H1 (cell line): ENCODE measurements at regions not wholly inside any gene's neighbourhood (a gene's known extent, or its start where the extent isn't known, plus 50 kb on each side); places are given as distances from the start of the nearest gene placed in this dataset.

Experiments
- BCL11A ChIP-seq, 2 experiments: IDR thresholded peaks; one replicate each; pipeline ENCODE4 v1.6.1; 2011; ENCODE audit warnings: low read depth in 2 of 2, low read length in 2 of 2, mild to moderate bottlenecking in 2 of 2
- CHD2 ChIP-seq: IDR thresholded peaks from 2 replicates; pipeline ENCODE4 v1.6.1; 2012; ENCODE audit warnings: low read length, improper control_type of control experiment
- JUN ChIP-seq: IDR thresholded peaks from 2 replicates; pipeline ENCODE4 v1.6.1; 2011; ENCODE audit warnings: low read depth, mild to moderate bottlenecking, improper control_type of control experiment, low read length
- NRF1 ChIP-seq: IDR thresholded peaks from 2 replicates; pipeline ENCODE4 v1.6.1; 2011; ENCODE audit warnings: mild to moderate bottlenecking, low read depth, low read length, improper control_type of control experiment
- POLR2A ChIP-seq, 2 experiments: IDR thresholded peaks; 1 replicate in 1 of 2; 2 replicates in 1 of 2; pipeline ENCODE4 v1.6.1; 2011; ENCODE audit warnings: low read depth in 2 of 2, low read length in 2 of 2, mild to moderate bottlenecking in 2 of 2; ENCODE audit errors: control extremely low read depth in 1 of 2
- TCF12 ChIP-seq: IDR thresholded peaks from 2 replicates; pipeline ENCODE4 v1.6.1; 2011; ENCODE audit warnings: low read depth, mild to moderate bottlenecking, low read length
- TEAD4 ChIP-seq: IDR thresholded peaks from 2 replicates; pipeline ENCODE4 v1.6.1; 2012; ENCODE audit warnings: low read depth, low read length, inconsistent platforms, mixed read lengths
- TF ChIP-seq, protein P1 (sequence below): fragments of 300-600 bp; sonication (generic); IDR thresholded peaks from 2 replicates; pipeline ENCODE4 v1.7.1; 2012; ENCODE audit warnings: low read length, moderate library complexity, mild to moderate bottlenecking, inconsistent platforms; ENCODE audit not compliant: insufficient replicate concordance
- TF ChIP-seq, protein P2 (sequence below), 3 experiments: IDR thresholded peaks; 1 replicate in 2 of 3; 2 replicates in 1 of 3; pipeline versions ENCODE4 v1.5.1 to v1.6.1; 2011; ENCODE audit warnings: low read length in 3 of 3, mild to moderate bottlenecking in 3 of 3, inconsistent platforms in 2 of 3, low read depth in 1 of 3, moderate library complexity in 1 of 3; ENCODE audit not compliant: insufficient read depth in 1 of 3; ENCODE audit errors: control extremely low read depth in 1 of 3

DNA sequence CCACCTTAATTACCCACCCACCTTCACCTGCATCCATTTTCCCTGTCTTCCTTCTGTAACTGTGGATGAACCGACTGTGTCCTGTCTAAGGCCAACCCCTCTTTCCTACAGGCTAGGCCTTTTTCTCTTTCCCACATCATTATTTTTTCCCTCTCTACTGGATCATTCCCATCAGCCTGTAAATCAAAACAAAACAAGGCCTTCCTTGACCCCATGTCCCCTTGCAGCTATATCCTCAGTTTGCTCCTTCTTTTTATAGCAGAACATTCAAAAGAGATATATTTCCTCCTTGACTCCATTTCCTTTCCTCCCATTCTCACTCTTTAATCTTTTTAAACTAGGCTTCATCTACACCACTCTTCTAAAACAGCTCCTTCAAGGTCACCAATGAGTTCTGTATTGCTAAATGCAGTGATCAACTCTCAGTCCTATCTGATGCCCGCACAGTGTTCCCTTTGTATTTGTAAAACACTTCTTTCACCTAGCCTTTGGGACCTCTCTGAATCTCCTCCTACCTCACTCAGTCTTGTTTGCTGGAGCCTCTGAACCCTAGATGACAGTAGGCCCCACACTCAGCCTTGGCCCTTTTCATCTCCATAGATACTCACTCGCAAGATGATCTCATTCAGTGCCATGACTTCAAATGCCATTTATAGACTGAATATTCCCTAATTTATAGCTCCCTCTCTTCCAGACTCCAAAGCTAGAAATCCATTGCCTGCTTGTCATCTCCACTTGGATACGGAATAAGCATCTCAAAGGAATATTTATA is 55.7 kb downstream of the CXCR4 start (continued):
- TF ChIP-seq, protein P1, sequence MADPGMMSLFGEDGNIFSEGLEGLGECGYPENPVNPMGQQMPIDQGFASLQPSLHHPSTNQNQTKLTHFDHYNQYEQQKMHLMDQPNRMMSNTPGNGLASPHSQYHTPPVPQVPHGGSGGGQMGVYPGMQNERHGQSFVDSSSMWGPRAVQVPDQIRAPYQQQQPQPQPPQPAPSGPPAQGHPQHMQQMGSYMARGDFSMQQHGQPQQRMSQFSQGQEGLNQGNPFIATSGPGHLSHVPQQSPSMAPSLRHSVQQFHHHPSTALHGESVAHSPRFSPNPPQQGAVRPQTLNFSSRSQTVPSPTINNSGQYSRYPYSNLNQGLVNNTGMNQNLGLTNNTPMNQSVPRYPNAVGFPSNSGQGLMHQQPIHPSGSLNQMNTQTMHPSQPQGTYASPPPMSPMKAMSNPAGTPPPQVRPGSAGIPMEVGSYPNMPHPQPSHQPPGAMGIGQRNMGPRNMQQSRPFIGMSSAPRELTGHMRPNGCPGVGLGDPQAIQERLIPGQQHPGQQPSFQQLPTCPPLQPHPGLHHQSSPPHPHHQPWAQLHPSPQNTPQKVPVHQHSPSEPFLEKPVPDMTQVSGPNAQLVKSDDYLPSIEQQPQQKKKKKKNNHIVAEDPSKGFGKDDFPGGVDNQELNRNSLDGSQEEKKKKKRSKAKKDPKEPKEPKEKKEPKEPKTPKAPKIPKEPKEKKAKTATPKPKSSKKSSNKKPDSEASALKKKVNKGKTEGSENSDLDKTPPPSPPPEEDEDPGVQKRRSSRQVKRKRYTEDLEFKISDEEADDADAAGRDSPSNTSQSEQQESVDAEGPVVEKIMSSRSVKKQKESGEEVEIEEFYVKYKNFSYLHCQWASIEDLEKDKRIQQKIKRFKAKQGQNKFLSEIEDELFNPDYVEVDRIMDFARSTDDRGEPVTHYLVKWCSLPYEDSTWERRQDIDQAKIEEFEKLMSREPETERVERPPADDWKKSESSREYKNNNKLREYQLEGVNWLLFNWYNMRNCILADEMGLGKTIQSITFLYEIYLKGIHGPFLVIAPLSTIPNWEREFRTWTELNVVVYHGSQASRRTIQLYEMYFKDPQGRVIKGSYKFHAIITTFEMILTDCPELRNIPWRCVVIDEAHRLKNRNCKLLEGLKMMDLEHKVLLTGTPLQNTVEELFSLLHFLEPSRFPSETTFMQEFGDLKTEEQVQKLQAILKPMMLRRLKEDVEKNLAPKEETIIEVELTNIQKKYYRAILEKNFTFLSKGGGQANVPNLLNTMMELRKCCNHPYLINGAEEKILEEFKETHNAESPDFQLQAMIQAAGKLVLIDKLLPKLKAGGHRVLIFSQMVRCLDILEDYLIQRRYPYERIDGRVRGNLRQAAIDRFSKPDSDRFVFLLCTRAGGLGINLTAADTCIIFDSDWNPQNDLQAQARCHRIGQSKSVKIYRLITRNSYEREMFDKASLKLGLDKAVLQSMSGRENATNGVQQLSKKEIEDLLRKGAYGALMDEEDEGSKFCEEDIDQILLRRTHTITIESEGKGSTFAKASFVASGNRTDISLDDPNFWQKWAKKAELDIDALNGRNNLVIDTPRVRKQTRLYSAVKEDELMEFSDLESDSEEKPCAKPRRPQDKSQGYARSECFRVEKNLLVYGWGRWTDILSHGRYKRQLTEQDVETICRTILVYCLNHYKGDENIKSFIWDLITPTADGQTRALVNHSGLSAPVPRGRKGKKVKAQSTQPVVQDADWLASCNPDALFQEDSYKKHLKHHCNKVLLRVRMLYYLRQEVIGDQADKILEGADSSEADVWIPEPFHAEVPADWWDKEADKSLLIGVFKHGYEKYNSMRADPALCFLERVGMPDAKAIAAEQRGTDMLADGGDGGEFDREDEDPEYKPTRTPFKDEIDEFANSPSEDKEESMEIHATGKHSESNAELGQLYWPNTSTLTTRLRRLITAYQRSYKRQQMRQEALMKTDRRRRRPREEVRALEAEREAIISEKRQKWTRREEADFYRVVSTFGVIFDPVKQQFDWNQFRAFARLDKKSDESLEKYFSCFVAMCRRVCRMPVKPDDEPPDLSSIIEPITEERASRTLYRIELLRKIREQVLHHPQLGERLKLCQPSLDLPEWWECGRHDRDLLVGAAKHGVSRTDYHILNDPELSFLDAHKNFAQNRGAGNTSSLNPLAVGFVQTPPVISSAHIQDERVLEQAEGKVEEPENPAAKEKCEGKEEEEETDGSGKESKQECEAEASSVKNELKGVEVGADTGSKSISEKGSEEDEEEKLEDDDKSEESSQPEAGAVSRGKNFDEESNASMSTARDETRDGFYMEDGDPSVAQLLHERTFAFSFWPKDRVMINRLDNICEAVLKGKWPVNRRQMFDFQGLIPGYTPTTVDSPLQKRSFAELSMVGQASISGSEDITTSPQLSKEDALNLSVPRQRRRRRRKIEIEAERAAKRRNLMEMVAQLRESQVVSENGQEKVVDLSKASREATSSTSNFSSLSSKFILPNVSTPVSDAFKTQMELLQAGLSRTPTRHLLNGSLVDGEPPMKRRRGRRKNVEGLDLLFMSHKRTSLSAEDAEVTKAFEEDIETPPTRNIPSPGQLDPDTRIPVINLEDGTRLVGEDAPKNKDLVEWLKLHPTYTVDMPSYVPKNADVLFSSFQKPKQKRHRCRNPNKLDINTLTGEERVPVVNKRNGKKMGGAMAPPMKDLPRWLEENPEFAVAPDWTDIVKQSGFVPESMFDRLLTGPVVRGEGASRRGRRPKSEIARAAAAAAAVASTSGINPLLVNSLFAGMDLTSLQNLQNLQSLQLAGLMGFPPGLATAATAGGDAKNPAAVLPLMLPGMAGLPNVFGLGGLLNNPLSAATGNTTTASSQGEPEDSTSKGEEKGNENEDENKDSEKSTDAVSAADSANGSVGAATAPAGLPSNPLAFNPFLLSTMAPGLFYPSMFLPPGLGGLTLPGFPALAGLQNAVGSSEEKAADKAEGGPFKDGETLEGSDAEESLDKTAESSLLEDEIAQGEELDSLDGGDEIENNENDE: no peak
- TF ChIP-seq TEAD4 (no peak), POLR2A (IDR thresholded peaks at IDR 0.05; ENCODE audit: control extremely low read depth in 1 of 2, low read depth in 2 of 2, low read length in 2 of 2) (no peak), TCF12 (no peak), NRF1 (no peak), JUN (no peak), BCL11A (IDR thresholded peaks at IDR 0.05; ENCODE audit: low read depth in 2 of 2, low read length in 2 of 2) (no peak), CHD2 (no peak)
- TF ChIP-seq, protein P2, sequence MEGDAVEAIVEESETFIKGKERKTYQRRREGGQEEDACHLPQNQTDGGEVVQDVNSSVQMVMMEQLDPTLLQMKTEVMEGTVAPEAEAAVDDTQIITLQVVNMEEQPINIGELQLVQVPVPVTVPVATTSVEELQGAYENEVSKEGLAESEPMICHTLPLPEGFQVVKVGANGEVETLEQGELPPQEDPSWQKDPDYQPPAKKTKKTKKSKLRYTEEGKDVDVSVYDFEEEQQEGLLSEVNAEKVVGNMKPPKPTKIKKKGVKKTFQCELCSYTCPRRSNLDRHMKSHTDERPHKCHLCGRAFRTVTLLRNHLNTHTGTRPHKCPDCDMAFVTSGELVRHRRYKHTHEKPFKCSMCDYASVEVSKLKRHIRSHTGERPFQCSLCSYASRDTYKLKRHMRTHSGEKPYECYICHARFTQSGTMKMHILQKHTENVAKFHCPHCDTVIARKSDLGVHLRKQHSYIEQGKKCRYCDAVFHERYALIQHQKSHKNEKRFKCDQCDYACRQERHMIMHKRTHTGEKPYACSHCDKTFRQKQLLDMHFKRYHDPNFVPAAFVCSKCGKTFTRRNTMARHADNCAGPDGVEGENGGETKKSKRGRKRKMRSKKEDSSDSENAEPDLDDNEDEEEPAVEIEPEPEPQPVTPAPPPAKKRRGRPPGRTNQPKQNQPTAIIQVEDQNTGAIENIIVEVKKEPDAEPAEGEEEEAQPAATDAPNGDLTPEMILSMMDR (IDR thresholded peaks at IDR 0.05; ENCODE audit: control extremely low read depth in 1 of 3, insufficient read depth in 1 of 3, low read depth in 1 of 3, low read length in 3 of 3): no peak
